GM19372 (cell line): ENCODE measurements at regions not wholly inside any gene's neighbourhood (a gene's known extent, or its start where the extent isn't known, plus 50 kb on each side); places are given as distances from the start of the nearest gene placed in this dataset.

ENCODE experiments used
- ATAC-seq: cut with Tn5 transposase; IDR thresholded peaks from one replicate; pipeline ENCODE4 v1.9.1; 2021; ENCODE audit warnings: mild to moderate bottlenecking, low read depth, moderate library complexity; ENCODE audit not compliant: unreplicated experiment

DNA sequence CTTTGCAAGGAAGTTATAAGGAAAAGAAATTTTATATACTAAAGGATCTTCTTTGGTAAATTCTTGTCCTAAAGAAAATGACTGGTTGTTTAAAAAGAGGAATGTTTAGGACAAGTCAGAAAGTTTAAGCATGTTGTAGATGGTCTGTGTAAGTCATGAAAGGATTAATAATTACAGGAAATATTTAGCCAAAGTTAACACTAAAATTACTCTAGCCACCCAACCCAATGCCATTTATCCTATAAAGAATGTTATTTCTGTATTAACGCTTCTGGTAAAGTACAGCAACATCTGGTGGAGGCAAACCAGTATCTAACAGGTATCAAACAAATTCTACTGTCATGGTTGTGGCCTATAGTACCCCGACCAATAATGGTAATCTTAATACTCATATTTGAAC lies 546.9 kb upstream of the PKDCC start:
- no peak for ATAC-seq

DNA sequence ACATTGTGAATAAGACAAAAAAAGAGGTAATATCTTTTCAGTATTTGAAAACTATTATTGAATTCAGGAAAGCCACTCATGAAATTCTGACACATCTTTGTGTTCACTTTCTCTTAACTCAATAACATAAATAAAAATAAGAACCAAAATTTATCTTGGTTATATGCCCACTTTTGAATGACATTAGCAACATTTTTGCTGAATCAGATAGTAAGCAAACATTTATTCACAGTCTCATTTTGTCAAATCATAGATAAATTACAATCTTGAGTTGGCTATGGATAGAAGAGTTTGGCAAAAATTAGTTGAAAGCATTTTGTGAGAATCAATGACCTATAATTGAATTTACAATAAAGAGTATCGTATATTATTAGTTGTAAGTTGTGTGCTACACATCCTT lies 545.1 kb upstream of the PKDCC start:
- ATAC-seq, result no peak

DNA sequence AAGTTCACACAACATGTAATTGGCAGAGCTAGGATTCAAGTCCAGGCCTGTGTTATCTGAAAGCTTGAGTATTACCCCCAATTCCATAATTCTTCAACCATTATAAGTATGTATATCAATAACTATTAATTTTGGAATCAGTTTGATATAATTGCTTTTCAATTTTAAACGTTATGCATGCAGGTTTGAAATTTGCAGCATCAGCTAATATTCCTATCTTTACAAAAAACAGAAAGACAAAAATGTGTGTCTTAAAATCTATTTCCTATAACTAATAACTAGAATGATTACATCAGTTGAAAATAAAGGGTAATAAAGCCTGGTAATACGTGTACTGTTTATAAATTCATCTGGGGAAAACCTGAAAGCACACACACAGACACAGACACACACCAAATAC lies 543.3 kb upstream of the PKDCC start:
- ATAC-seq, result no peak

DNA sequence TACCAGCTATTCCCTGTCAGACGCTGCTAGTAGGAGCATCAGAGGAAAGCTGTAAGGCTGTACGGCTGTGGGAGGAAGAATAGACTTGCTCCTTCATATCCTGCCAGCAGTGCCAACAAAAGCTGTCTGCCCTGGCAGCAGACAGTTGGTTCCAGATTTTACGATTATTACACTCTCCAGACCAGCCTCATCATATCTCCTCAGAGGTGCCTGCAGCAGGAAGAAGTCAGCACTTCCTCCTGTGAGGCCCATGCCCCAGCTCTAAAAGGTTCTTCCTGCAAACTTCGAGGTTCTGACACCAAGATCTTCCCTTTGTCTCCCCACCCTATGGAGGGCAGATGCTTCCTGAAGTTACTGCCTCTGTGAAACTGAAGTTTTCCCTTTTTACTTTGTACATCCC lies 537.7 kb upstream of the PKDCC start:
- ATAC-seq, result no peak

DNA sequence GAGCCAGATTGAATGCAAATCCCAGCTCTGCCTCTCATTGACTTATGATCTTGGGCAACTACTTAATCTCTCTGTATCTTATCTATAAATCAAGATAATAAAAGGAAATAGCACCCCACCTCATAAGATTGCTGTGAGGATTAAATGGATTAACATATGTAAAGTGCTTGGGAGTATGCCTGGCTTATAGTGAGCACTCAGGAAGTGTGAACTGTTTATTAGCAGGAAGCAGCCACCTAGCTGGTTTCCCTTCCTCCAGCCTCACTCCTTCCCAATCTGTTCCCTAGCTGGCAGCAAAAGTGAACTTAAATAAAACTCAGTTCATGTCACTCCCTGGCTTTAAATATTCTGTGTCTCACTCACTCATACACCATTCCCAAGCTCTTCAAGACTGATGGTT lies 526.6 kb upstream of the PKDCC start:
- no peak for ATAC-seq

DNA sequence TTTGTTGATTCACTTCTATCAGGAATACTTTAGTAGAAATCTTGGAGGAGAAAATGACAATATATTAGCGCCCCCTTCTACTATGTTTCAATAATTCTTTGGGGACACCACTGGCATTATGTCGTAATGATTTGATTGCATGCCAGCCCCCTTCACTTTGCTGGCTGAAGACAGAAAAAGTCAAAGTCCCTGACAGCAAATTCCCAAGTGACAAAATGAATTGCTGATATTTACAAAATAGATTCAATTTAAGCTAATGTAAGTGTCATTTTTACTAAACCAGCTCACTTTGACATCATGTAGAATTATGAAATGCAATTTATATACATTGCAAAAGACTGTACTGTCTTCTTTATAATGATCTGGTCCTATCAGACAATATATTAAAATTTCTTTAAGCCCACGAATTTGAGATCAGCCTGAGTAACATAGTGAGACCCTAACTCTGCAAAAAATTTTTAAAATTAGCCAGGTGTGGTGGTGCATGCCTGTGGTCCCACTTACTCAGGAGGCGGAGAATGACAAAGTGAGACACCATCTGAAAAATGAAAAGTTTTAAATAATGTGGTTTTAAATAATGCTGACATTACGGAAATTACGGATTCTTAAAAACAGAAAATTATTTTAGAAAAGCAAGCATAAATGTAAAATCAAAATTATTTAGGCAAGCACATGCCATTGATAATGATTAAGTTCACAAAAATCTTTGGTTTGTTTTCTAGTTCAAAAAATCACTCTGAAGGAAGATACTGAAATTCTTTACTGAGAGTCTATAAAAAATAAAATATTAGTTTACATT lies 520.1 kb upstream of the PKDCC start:
- ATAC-seq, result no peak

DNA sequence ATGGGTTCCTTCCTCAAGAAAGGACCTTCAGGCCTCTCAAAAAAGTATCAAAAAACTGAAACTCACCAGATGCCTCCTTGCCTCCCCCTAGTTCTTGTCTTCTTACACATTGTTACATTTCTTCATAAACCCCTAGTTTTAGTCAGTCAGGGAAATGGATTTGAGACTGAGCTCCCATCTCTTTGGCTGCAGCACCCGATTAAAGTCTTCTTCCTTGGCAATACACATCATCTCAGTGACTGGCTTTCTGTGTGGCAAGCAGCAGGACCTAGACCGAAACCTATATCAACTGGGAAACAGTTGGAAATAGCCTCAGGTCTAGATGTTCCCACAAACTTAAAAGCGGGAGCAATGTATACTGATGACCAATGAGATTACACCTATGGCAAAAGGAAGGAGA lies 512.2 kb upstream of the PKDCC start:
- ATAC-seq, result no peak

DNA sequence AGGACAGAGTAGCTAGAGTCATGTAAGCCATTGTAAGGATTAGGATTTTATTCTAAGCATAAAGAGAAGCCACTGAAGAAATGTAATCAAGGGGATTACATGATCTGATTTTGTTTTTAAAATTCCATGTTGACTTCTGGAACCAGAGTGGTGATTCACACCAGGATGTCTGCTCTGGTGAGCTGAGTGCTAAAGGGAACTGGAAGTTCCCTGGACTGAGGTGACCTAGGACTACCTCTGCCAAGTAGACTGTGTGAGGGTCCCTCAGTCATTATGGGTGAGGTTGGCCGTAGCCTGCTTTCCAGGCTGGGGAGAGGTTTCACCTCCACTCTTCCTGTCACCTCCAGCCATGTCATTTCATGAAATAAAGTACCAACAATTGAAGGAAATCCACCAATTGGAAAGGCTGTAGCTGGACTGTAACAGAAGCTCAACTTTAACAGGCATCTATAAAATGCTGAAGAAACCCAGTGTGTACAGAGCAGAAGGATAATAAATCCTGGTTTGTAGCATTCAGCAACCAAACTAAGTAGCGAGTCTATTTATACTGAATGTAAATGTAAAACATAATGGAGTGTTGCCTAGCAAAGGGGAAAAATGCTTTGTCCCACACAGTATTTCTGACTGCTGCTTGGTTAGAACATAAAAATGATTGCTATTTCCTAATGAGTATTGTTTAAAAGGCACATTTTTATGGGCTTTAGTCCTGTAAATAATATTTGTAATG lies 507.4 kb upstream of the PKDCC start:
- ATAC-seq, result no peak

DNA sequence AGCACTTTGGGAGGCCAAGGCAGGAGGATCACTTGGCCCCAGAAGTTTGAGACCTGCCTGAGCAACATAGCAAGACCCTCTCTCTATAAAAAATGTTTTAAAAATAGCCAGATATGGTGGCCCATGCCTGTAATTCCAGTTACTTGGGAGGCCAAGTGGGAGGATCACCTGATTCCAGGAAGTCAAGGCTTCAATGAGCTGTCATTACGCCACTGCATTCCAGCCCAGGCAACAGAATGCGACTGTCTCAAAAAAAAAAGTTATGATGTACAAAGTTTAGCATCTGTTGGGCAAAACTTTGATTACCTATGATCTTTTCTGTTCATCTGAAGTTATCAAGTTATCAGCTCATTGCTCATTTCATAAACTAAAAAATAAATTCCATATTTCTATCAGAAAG lies 504.1 kb upstream of the PKDCC start:
- no peak for ATAC-seq

DNA sequence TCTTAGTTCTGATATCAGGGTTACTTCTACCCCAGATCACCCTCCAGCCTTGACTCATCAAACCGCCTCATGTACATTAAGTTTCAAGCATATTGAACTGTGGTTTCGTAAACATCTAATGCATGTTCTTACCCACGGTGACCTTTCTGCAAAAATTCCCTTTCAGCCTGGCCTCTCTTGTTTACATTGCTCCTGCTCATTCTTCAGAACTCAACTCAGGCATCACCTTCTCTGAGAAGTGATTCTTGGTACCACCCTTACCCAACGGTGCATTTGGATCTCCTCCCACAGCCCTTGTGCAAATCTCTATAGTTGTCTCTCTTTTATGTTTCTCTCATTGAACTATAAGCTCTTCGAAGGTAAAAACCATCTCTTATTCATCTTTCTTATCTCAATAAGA lies 503.1 kb upstream of the PKDCC start:
- ATAC-seq, result no peak

DNA sequence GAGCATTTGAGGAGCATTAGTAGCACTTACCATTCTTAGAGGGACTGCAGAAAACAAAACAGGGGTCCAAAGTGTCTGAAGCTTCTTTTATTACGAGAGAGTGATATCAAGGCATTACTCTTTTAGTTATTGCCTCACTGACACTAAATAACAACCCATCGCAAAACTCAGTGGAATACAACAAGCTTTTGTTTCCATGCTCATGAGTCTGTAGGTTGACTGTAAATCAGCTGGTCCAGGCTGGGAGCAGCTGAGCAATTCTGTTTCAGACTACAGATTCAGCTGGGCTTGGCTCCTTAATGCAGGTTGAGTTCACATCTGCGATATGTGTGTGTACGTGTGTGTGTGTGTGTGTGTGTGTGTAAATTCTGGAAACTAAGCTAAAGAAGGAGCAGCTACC lies 501.8 kb upstream of the PKDCC start:
- no peak for ATAC-seq

DNA sequence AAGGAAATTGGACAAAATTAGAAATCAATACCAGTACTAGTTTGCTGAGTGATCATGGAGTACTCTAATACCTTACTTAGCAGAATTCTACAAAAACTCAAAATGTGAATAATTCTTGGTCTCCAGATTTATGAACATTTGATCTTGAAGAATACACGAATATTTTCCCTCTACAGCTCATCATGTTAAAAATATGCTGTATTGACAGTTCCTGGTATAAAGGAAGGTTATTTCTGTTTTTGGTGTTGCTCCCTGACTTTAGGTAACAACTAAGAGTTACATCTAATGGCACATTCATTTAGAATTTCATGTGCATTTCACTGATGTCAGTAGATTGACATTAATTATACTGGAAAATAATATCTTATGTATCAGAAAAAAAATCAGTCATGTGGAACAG lies 479.2 kb upstream of the PKDCC start:
- ATAC-seq, result no peak

DNA sequence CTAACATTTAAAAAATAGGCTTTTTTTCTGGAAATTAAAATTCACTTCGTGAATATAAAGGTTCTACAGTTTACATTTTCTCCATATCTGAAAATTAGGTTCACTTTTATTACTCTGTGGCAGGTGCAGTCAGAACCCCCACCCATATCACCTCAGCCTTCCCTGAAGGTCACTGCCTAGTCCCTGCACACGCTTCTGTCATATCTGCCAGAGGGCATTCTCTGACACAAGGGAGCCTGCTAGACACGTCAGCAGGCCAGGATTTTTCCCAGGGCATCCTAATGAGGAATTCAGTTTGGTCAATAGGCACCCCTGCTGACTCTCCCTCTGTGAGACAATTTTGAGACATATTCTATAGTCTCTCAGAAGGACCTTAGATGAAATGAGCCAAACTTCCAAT lies 475.7 kb upstream of the PKDCC start:
- no peak for ATAC-seq

DNA sequence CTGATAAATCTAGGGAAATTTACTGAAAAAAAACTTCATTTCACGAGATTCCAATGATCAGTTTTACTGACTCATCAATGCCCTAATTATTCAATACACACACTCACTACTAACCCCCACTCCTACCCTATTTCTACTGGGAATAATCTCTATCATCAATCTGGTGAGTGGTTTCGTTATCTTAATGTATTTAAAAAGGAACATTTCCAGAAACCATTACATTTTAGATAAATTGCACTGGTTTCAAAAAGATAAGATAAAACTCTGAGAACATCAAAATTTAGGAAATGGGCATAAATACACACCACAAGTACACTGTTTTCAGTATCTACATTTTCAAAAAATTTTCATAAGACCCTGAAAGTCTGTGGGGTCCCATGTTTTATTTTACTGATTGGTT lies 471.4 kb upstream of the PKDCC start:
- ATAC-seq, result no peak

DNA sequence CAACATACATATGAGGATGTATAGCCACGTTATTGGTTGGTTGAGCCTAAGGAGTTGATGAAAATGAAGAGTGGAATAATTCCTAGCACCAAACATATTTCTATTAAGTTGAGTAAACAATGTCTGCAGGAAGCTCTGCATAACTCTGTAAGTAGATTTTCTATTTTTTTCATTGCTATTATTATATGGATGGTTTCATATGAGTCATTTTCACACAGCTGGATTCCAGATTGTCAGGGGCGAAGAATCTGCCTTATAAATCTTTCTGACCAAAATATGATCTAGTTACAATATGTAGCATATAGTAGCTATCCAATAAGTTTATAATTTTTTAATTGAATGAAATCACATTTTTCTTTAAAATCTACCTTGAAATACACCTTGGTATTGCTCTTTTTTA lies 468.0 kb upstream of the PKDCC start:
- ATAC-seq, result no peak

DNA sequence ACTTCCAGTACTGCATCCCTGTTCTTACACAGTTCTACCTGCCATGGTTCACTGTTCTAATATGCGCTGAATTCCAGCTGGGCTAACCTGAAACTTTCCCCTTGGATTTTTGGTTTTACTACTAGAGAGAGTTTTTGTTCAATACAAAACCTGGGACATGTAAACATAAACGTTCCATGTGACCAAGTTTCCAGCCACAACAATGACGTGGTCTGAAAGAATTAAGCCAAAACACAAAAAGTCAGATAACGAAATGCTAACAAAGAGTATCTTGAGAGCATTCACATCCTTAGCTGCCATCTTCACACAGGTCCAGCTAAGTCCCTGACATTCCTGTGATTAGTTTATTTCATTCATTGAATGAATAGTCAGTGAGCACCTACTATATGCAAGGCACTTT lies 467.0 kb upstream of the PKDCC start:
- no peak for ATAC-seq

DNA sequence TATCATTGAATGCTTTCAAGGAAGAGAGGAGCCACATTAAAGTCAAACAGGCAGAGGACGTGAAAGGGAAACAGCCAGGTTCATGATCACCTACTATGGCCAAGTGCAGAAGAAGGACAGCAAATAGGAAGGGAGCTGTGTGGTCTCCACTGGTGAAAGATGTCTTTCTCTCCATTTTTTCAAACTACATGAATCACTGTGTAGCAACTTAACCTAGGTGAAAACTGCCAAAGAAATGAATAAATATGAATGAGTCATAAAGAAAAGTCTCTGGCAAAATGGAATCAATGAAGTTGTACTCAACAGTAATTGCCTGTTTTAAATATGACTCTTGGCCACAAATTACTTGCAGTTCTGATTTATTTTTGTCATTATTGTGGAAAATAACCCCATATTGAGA lies 452.6 kb upstream of the PKDCC start:
- ATAC-seq, result no peak

DNA sequence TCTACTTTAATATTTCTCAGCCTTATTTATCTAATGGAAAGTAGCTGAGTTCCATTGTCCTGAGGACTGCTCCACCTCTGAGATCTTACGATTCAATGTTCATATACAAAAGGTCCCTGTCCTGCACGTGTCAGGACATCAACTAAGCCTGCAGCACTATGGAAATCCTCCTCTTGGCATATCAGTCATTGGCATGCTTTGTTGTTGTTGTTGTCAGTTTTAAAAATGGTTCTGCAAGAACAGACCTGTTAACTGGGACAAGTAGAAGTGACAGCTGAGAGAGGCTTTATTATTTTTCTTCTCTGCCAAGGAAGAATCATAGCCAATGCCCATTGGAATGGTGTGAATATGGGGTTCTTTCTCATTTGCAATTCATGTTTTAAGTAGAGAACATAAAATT lies 450.1 kb upstream of the PKDCC start:
- no peak for ATAC-seq

DNA sequence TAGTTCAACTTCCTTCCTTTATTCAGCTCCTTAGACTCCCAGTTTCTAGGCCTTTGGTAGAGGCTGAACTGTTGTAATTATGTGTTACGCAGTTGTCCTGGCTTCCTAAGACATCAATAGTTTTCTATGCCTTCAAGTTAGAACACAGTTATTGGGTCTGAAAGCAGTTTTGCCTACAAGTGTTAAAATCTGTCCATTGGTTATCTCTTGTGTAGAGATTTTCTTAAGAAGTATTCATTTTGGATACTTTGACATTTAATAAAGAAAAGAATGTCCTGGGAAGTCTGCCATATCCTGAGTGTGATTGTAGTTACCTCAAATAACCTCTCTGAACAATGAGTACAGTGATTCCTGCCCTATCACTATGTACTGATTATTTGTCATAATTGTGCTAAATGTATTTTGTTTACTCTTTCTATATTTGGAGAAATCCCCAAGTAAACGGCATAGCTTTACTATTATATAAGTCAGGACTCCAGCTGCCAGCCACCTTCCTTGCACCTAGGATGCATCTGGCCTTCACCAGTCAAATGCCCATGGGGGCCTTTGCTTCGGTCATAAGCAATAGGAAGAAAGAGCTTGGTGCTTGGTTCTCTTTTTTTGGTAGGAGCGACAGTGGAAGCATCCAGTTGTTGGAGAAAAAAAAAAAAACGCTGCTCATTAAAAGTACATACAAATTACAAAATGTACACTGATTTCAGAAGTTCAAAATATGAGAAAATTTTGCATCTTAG lies 449.5 kb upstream of the PKDCC start:
- no peak for ATAC-seq

DNA sequence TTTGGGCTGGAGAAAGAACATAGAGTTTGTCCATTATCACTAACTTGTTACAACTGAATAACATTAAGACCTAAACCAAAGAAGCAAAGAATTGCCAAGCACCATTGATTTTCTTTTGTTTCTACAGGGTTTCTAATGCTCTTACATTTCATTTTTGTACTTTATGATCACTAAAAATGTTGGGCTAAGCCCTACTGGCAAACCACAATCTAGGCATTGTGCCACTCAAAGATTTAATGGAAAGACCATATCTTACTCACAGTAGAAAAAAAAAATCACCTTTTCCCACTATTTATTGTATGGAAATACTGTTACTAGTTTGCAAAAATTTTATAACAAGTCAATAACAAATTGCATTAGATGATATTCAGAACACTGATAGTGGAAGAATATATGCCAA lies 447.4 kb upstream of the PKDCC start:
- ATAC-seq, result no peak

DNA sequence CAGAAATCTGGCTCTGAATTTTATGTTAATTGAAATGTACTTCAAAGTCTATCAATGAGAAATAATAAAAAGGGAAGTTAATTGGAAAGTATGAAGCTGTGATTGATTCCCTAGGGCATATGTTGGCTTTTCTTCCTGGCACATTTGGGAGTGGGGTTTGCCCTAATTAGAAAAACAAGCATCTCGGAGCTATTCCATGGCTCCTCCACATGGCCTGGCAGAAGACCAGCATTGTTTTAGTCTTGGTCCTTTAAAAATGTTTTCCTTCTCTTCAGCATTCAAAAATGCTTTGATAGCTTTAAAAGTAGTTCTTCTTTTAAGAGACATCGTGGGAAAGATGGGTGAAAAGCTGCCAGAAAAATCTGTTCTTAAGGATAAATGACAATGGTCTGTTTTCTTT lies 445.5 kb upstream of the PKDCC start:
- ATAC-seq, result no peak

DNA sequence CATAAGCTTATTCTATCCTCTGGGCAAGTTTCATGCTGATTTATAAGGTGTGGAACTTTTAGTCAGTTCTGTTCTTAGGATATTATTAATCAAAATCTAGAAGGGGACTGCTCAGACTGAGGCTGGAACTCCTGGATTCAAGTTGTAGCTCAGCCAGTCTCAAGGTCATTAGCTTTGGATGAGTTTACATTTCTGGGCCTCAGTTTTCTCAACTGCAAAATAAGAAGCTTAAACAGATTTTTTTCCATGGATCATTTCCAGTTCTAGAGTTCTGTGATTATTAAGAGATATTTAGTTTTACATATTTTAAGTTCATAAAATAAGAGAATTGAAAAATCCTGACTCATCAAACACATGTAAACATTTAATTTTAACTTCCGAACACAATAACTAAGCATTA lies 442.5 kb upstream of the PKDCC start:
- no peak for ATAC-seq
